Lower leg skin (tissue), 4 donors: ENCODE measurements at regions not wholly inside any gene's neighbourhood (a gene's known extent, or its start where the extent isn't known, plus 50 kb on each side); places are given as distances from the start of the nearest gene placed in this dataset.

ENCODE experiments used
- DNase-seq, 2 donors: peaks; one replicate each; pipeline ENCODE4 v3.0.0-alpha.2; 2019; ENCODE audit warnings: low spot score in 2 of 2
- H3K4me3 ChIP-seq: fragments of 200-600 bp; sonication (generic); 2 replicates; pipeline ENCODE4 v1.5.1; 2017; ENCODE audit warnings: mild to moderate bottlenecking, low read depth; ENCODE audit not compliant: poor library complexity, severe bottlenecking
- POLR2A ChIP-seq, 2 donors: fragments of 450-650 bp; IDR thresholded peaks; one replicate each; pipeline ENCODE4 v1.6.1; 2016 to 2017; ENCODE audit warnings: antibody characterized with exemption in 2 of 2, mild to moderate bottlenecking in 1 of 2, moderate library complexity in 1 of 2
- WGBS, 2 donors: methylation state at CpG; one replicate each; pipeline ENCODE4 v1.1.5; 2018; 5-methylcytosine and 5-hydroxymethylcytosine counted together
- intact Hi-C: fragments of 100-400 bp; cut with DNase I; formaldehyde crosslinking; loops from one replicate; pipeline ENCODE4 v1.15.0; 2023; ENCODE audit warnings: low total_unique reads
- TF ChIP-seq, protein P1 (sequence below), 3 donors: fragments of 450-650 bp; IDR thresholded peaks; one replicate each; pipeline ENCODE4 v1.5.1; 2016; ENCODE audit warnings: antibody characterized with exemption in 3 of 3, mild to moderate bottlenecking in 3 of 3, moderate library complexity in 2 of 3

DNA sequence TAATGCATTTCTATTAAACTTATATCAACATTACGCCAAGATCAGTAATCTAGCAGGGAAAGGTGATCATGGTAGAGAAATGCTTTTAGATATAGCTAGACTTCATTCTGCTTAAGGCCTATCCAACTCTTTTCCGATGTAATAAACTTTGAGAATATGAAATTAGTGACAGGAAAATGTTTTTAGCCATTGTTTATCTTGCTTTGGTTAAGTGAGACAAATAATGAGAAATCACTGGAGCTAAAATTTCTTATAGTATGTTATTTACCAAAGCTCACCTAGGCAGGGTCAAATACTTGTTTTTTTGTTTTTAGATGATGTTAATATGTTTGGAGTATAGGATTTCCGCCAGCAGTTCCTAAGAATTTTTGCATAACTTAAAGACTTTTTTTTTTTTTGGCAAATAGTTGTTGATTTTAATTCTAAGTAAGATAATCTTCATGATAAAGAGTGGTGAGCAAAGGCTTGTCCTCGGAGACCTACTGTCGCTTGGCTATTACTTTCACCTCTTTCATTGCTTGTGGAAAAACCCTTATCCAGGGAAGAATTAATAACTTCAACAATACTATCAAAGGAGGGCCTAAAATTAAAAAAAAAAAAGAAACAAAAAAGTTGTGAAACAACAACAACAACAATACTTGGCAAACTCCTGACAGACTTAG, 98.3 kb downstream of the SOX4 start:
- intact Hi-C loops, result no loop called here
- TF ChIP-seq, protein P1, sequence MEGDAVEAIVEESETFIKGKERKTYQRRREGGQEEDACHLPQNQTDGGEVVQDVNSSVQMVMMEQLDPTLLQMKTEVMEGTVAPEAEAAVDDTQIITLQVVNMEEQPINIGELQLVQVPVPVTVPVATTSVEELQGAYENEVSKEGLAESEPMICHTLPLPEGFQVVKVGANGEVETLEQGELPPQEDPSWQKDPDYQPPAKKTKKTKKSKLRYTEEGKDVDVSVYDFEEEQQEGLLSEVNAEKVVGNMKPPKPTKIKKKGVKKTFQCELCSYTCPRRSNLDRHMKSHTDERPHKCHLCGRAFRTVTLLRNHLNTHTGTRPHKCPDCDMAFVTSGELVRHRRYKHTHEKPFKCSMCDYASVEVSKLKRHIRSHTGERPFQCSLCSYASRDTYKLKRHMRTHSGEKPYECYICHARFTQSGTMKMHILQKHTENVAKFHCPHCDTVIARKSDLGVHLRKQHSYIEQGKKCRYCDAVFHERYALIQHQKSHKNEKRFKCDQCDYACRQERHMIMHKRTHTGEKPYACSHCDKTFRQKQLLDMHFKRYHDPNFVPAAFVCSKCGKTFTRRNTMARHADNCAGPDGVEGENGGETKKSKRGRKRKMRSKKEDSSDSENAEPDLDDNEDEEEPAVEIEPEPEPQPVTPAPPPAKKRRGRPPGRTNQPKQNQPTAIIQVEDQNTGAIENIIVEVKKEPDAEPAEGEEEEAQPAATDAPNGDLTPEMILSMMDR (IDR thresholded peaks at IDR 0.05), result no peak
- 77 to 78% methylated on average over 5 of the region's 5 CpGs for WGBS, 2 donors
- H3K4me3 ChIP-seq, result no peak overlapping the region
- DNase-seq, result no peak

DNA sequence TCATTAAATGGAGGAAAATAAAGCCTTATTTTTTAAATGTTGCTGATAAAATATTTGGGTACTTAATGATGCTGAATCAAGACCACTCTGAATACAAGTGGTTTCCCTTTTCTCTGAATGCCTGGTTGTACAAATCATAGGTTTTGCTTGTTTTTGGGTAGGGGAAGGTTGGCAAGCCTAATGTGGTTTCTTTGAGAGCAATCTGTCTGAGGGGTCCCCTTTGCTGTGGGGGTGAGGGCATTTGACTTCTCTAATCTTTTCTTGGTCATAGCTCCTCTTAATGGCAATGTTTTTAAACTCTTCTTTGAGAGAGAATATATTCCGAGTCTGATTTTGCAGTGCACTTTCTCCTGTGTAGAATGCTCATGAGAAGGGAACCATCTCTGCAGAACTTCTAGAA, 99.2 kb downstream of the SOX4 start:
- intact Hi-C loops, result no loop called here
- TF ChIP-seq, protein P1 (IDR thresholded peaks at IDR 0.05), result no peak
- TF ChIP-seq POLR2A (IDR thresholded peaks at IDR 0.05), result no peak

DNA sequence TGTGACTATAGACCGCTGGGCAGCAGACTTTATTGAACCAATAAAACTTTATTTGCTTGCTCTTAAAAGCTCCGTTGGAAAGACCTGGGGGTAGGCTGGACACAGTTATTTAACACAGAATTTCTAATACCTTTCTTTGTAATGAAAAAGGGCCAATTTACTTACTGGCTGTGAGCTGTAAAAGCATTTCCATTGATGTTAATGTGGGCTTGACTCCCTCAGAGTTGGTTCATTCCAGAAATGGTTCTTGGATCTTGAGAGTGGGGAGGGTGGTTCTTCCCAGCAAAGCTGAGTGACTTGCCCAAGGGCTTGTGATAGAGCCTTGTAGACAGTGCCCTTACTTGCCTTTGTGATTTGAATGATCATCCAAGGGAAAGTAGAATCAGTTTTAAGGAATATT, 100.6 kb downstream of the SOX4 start:
- 83 to 90% methylated on average over 2 of the region's 2 CpGs for WGBS, 2 donors
- no peak for DNase-seq
- intact Hi-C loops, result no loop called here
- H3K4me3 ChIP-seq, result no peak overlapping the region
- TF ChIP-seq POLR2A (IDR thresholded peaks at IDR 0.05), result no peak
- TF ChIP-seq, protein P1 (IDR thresholded peaks at IDR 0.05), result no peak

More for the DNA sequence above, 99.2 kb downstream of the SOX4 start:
- H3K4me3 ChIP-seq, result no peak overlapping the region
- no peak for DNase-seq
- 54 to 94% methylated on average over 1 of the region's 1 CpG for WGBS, 2 donors

DNA sequence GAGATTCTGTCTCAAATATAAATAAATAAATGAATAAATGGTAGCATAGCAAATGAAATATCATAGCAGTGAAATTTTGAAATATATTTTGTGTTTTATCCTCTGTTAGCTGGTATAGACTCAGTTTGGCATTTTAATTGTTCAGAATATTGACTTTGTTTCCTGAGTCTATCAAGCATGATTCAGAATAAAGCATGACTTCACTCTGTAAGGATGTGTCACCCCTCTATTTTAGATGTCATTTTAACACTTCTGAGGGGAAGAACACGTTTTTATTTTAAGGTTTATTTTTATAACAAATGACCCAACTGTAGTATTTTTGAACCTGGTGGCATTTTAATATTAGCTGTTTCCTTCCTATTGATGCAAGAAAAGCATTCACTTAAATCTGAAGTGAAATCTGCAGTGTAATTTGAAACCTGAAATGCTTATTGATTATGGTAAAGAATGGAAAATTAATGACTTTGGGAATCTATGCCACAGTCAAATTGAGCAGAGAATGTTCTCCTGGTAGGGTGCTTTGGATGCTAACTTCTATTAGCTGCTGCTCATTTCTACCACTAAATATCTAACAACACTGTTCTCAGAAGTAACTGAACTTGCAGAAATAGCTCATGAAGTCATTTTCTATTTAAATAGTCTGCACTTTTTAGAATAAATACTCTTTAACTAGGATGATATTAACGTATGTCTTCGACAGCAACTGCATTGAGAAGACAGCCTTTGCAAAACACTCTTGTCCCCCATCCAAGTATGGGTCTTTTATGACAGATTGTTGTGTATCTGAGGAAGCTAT, 114.2 kb downstream of the SOX4 start:
- intact Hi-C loops, result no loop called here
- WGBS, 2 donors, result 50 to 52% methylated on average over 3 of the region's 3 CpGs

DNA sequence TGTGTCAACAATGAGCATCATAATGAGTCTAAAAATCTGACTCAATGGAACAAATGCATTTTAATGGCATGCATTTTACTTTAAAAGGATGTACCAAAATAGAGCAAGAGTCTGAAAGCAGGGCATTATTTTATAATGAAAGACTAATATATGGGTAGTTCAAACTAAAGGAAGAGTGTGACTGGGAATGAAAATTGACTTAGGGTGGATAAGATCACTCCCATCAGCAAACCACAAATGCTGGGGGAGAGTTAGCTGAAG, 114.7 kb downstream of the SOX4 start:
- DNase-seq, result no peak
- intact Hi-C loops, result no loop called here
- TF ChIP-seq POLR2A (IDR thresholded peaks at IDR 0.05), result no peak
- TF ChIP-seq, protein P1 (IDR thresholded peaks at IDR 0.05), result no peak
- no peak overlapping the region for H3K4me3 ChIP-seq

More for the DNA sequence above, 114.2 kb downstream of the SOX4 start:
- H3K4me3 ChIP-seq, result no peak overlapping the region
- no peak for DNase-seq
- no peak for TF ChIP-seq POLR2A (IDR thresholded peaks at IDR 0.05)
- TF ChIP-seq, protein P1 (IDR thresholded peaks at IDR 0.05), result no peak
